ENCODE measurements at regions not wholly inside any gene's neighbourhood (a gene's known extent, or its start where the extent isn't known, plus 50 kb on each side); places are given as distances from the start of the nearest gene placed in this dataset.

DNA sequence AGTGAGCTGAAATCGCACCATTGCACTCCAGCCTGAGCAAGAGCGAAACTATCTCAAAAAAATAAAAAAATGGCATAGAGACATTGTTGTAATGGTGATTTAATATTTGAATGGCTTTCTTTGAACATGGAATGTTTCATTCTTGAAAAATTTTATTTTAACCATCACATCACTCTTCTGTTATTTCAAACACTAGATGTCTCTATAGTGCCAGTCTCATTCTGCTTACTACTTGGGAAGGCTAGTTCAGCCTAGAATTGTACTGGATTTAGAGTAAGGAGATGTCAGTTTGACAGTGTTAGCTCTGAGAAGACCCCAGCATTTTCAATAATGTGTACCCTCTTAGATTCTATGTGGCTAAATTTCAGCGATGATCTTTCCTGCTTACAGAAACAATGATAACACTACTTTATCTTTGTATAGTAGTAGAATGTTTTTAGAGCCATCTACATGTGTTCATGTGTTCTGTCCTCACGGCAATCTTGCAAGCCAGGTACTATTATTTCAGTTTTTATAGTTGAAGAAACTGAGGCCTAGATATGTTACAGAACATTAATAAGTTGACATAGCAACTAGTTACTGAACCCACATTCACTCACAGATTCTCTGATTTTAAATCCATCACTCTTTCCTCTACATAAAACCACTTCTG lies 142.9 kb upstream of the ZSWIM2 start:
- TF ChIP-seq, protein P1, sequence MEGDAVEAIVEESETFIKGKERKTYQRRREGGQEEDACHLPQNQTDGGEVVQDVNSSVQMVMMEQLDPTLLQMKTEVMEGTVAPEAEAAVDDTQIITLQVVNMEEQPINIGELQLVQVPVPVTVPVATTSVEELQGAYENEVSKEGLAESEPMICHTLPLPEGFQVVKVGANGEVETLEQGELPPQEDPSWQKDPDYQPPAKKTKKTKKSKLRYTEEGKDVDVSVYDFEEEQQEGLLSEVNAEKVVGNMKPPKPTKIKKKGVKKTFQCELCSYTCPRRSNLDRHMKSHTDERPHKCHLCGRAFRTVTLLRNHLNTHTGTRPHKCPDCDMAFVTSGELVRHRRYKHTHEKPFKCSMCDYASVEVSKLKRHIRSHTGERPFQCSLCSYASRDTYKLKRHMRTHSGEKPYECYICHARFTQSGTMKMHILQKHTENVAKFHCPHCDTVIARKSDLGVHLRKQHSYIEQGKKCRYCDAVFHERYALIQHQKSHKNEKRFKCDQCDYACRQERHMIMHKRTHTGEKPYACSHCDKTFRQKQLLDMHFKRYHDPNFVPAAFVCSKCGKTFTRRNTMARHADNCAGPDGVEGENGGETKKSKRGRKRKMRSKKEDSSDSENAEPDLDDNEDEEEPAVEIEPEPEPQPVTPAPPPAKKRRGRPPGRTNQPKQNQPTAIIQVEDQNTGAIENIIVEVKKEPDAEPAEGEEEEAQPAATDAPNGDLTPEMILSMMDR (IDR thresholded peaks at IDR 0.05; ENCODE audit: low read depth, low read length), result no peak
- peak; percentile 30 for DNase-seq (ENCODE audit: low read depth, low spot score)
- in situ Hi-C loops (cut with HindIII; ENCODE audit: low sequenced_read_pairs), result no loop called here
- no peak overlapping the region for H3K4me3 ChIP-seq (ENCODE audit: low read depth, low read length)

- no peak for DNase-seq (ENCODE audit: low read depth, low spot score)
- TF ChIP-seq, protein P1 (IDR thresholded peaks at IDR 0.05; ENCODE audit: low read depth, low read length), result no peak
- in situ Hi-C loops (cut with HindIII; ENCODE audit: low sequenced_read_pairs), result no loop called here
- no peak overlapping the region for H3K4me3 ChIP-seq (ENCODE audit: low read depth, low read length)
These were observed 136.0 kb upstream of the ZSWIM2 start for GRCh38 chr2:186984966-186985365.

GRCh38 chr2:186984481-186984880 lies 135.5 kb upstream of the ZSWIM2 start:
- DNase-seq (ENCODE audit: low read depth, low spot score), result no peak
- H3K4me3 ChIP-seq (ENCODE audit: low read depth, low read length), result no peak overlapping the region
- TF ChIP-seq, protein P1 (IDR thresholded peaks at IDR 0.05; ENCODE audit: low read depth, low read length), result no peak
- in situ Hi-C loops (cut with HindIII; ENCODE audit: low sequenced_read_pairs), result no loop called here

DNA sequence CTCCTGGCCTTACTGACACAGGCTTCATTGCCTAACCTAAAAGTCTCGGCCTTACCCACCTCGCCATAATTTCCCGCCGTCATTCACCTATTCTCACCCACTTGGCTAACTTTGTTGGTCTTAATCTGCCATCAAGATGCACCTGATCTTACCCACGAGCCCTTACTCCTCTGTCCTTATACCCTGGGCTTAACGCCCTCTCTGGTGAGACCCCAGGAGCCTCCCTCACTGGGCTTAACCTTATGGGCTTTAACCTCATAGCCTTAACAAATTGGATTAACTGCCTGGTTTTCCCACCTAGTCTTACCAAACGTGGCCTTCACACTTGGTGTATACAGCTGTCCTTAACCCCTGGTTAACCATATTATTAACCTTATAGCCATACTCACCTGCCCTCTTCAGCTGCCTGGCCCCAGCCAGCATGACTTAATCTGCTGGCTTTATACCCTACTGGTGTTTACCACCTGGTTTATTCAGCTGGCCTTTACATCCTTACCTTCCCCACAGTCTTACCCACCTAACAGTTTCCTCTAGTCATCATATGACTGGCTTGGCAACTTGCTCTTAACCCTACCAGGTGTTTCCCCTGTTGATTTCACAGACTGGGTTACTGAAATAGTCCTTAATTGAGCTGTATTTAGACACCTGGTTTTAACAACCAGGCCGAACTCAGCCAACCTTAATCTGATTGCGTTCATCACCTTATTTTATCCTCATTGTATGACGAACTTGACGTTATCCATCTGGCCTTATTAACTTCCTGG lies 132.0 kb upstream of the ZSWIM2 start:
- in situ Hi-C loops (cut with HindIII; ENCODE audit: low sequenced_read_pairs), result no loop called here
- H3K4me3 ChIP-seq (ENCODE audit: low read depth, low read length), result no peak overlapping the region
- TF ChIP-seq, protein P1 (IDR thresholded peaks at IDR 0.05; ENCODE audit: low read depth, low read length), result no peak
- DNase-seq (ENCODE audit: low read depth, low spot score), result no peak

DNA sequence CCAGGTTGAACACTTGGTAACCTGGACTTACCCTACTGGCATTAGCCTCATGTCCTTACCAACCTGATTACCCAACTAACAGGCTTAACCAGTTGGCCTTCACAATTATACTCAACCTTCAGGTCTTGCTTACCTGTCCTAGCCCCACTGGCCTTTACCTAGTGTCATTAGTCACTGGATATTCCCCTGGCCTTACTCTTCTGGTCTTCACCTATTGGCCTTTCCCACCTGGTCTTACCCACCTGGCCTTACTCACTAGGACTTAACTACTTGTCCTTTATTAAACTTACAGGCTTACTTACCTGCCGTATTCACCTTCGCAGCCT lies 131.1 kb upstream of the ZSWIM2 start:
- in situ Hi-C loops (cut with HindIII; ENCODE audit: low sequenced_read_pairs), result no loop called here
- no peak overlapping the region for H3K4me3 ChIP-seq (ENCODE audit: low read depth, low read length)
- TF ChIP-seq, protein P1 (IDR thresholded peaks at IDR 0.05; ENCODE audit: low read depth, low read length), result no peak
- DNase-seq (ENCODE audit: low read depth, low spot score), result no peak

GRCh38 chr2:186979439-186980116 lies 130.6 kb upstream of the ZSWIM2 start:
- no peak overlapping the region for H3K4me3 ChIP-seq (ENCODE audit: low read depth, low read length)
- TF ChIP-seq, protein P1 (IDR thresholded peaks at IDR 0.05; ENCODE audit: low read depth, low read length), result no peak
- DNase-seq (ENCODE audit: low read depth, low spot score), result no peak
- in situ Hi-C loops (cut with HindIII; ENCODE audit: low sequenced_read_pairs), result no loop called here
